Upper lobe of left lung (tissue), 4 donors: ENCODE measurements at regions not wholly inside any gene's neighbourhood (a gene's known extent, or its start where the extent isn't known, plus 50 kb on each side); places are given as distances from the start of the nearest gene placed in this dataset.

Experiments
- CTCF ChIP-seq, 6 experiments: fragments of 450-650 bp in 4 of 6; fragments of 200-600 bp in 2 of 6; sonication (generic) in 2 of 6; IDR thresholded peaks; one replicate each; pipeline ENCODE4 v1.5.1; 2016 to 2019; ENCODE audit warnings: antibody characterized with exemption in 6 of 6
- EP300 ChIP-seq, 4 donors: sonication (generic); formaldehyde crosslinking; IDR thresholded peaks; one replicate each; pipeline ENCODE4 v1.5.1; 2017; ENCODE audit warnings: antibody characterized with exemption in 4 of 4, control low read depth in 2 of 4
- POLR2A ChIP-seq, 4 donors: fragments of 450-650 bp; IDR thresholded peaks; one replicate each; pipeline ENCODE4 v1.5.1; 2016 to 2017; ENCODE audit warnings: antibody characterized with exemption in 4 of 4, mild to moderate bottlenecking in 2 of 4
- POLR2AphosphoS5 ChIP-seq, 2 donors: sonication (generic); formaldehyde crosslinking; IDR thresholded peaks; one replicate each; pipeline ENCODE4 v1.5.1; 2017; ENCODE audit warnings: antibody characterized with exemption in 2 of 2

- no peak for TF ChIP-seq CTCF (IDR thresholded peaks at IDR 0.05)
- TF ChIP-seq POLR2AphosphoS5 (IDR thresholded peaks at IDR 0.05), result no peak
- TF ChIP-seq POLR2A (IDR thresholded peaks at IDR 0.05), result no peak
- TF ChIP-seq EP300 (IDR thresholded peaks at IDR 0.05), result no peak
Observed at GRCh38 chr3:861721-862120, 231.1 kb upstream of the CNTN6 start.
